Fibroblast of lung (primary cell): ENCODE measurements at regions not wholly inside any gene's neighbourhood (a gene's known extent, or its start where the extent isn't known, plus 50 kb on each side); places are given as distances from the start of the nearest gene placed in this dataset.

Source experiments
- DNase-seq, 2 donors: peaks; one replicate each; pipeline versions ENCODE4 v3.0.0 to v3.0.0-alpha.2; 2010; ENCODE audit warnings: low read depth in 2 of 2
- H2AFZ ChIP-seq: 2 replicates; pipeline ENCODE4 v1.5.1; 2012; ENCODE audit warnings: low read length, control low read depth, inconsistent platforms
- H3K27ac ChIP-seq: 2 replicates; pipeline ENCODE4 v1.5.1; 2011; ENCODE audit warnings: low read length, control low read depth; ENCODE audit not compliant: insufficient read depth
- H3K27me3 ChIP-seq: 2 replicates; pipeline ENCODE4 v1.5.1; 2011; ENCODE audit warnings: mild to moderate bottlenecking, low read length; ENCODE audit not compliant: control insufficient read depth, insufficient read depth
- H3K36me3 ChIP-seq: 2 replicates; pipeline ENCODE4 v1.5.1; 2011; ENCODE audit warnings: low read length; ENCODE audit not compliant: control insufficient read depth, insufficient read depth
- H3K4me1 ChIP-seq: 2 replicates; pipeline ENCODE4 v1.5.1; 2011; ENCODE audit warnings: low read length; ENCODE audit not compliant: control insufficient read depth, insufficient read depth; ENCODE audit errors: extremely low read depth
- H3K4me2 ChIP-seq: 2 replicates; pipeline ENCODE4 v1.5.1; 2011; ENCODE audit warnings: low read length, control low read depth; ENCODE audit not compliant: insufficient read depth; ENCODE audit errors: extremely low read depth
- H3K4me3 ChIP-seq, 4 experiments: fragments of 200-600 bp in 1 of 4; sonication (generic) in 1 of 4; replicated peaks in 1 of 4; 2 replicates each; pipeline ENCODE4 v1.5.1; 2011 to 2016; ENCODE audit warnings: low read length in 4 of 4, low read depth in 3 of 4, mild to moderate bottlenecking in 3 of 4, control low read depth in 2 of 4, inconsistent platforms in 1 of 4, mixed read lengths in 1 of 4; ENCODE audit not compliant: insufficient read depth in 1 of 4; ENCODE audit errors: control extremely low read depth in 1 of 4
- H3K79me2 ChIP-seq: 2 replicates; pipeline ENCODE4 v1.5.1; 2012; ENCODE audit warnings: mild to moderate bottlenecking, low read length, inconsistent platforms; ENCODE audit not compliant: control insufficient read depth, insufficient read depth
- H3K9ac ChIP-seq: 2 replicates; pipeline ENCODE4 v1.5.1; 2011; ENCODE audit warnings: mild to moderate bottlenecking, low read length, control low read depth; ENCODE audit not compliant: insufficient read depth
- H3K9me3 ChIP-seq: 2 replicates; pipeline ENCODE4 v1.5.1; 2012; ENCODE audit warnings: low read depth, low read length; ENCODE audit not compliant: control insufficient read depth, insufficient read depth
- H4K20me1 ChIP-seq: 2 replicates; pipeline ENCODE4 v1.5.1; 2011; ENCODE audit warnings: low read length; ENCODE audit not compliant: control insufficient read depth, insufficient read depth; ENCODE audit errors: extremely low read depth
- CTCF ChIP-seq, 2 donors: IDR thresholded peaks in 1 of 2; conservative IDR thresholded peaks in 1 of 2; 1 replicate in 1 of 2; 2 replicates in 1 of 2; pipeline ENCODE4 v1.5.1; 2011 to 2012; ENCODE audit warnings: low read length in 2 of 2, control low read depth in 1 of 2, inconsistent platforms in 1 of 2, low read depth in 1 of 2, mild to moderate bottlenecking in 1 of 2
- EZH2 ChIP-seq: IDR thresholded peaks from 2 replicates; pipeline ENCODE4 v1.5.1; 2012; ENCODE audit warnings: low read length, control low read depth, mild to moderate bottlenecking; ENCODE audit errors: missing control alignments

GRCh38 chr7:148507787-148508186, 82.8 kb upstream of the C7orf33 start:
- Histone ChIP-seq H3K4me1 (no peaks in the 10 kb centered on the region), H2AFZ (no peak overlapping the region), H3K27ac (no peak overlapping the region), H3K9ac (no peak overlapping the region), H4K20me1 (no peaks in the 10 kb centered on the region), H3K4me3 (no peak overlapping the region), H3K4me2 (no peak overlapping the region), H3K9me3 (no peaks in the 10 kb centered on the region), H3K27me3 (no peaks in the 10 kb centered on the region), H3K36me3 (no peaks in the 10 kb centered on the region), H3K79me2 (no peaks in the 10 kb centered on the region)
- no peak for DNase-seq
- TF ChIP-seq EZH2 (no peak), CTCF (conservative IDR thresholded peaks at IDR 0.05 in 1 of 2, IDR thresholded peaks at IDR 0.05 in 1 of 2; ENCODE audit: low read depth in 1 of 2, low read length in 2 of 2) (no peak)

DNA sequence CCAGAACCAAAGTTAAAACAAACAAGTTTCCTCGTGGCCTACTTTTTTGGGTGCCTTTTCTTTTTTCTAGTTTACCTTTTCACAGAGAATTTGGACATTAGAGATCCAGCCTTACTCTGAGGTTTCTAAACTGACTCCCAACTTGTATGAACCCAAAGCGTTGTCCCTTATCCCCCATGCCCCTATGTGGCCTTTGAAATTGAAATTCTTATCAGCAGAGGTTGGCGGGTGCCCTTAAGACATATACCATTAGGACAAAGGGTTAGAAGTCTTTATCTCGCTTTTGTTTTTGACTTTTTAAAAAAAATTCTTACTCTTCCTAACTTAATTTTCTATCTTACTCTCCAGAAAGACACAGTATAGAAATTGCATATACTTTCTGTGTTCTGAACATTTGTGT, 76.3 kb upstream of the C7orf33 start:
- no peaks in the 10 kb centered on the region for H4K20me1 ChIP-seq
- H3K27ac ChIP-seq = no peak overlapping the region
- H3K9me3 ChIP-seq = no peaks in the 10 kb centered on the region
- no peak overlapping the region for H3K4me3 ChIP-seq
- H3K36me3 ChIP-seq = no peaks in the 10 kb centered on the region
- no peaks in the 10 kb centered on the region for H3K79me2 ChIP-seq
- H3K27me3 ChIP-seq = no peaks in the 10 kb centered on the region
- no peak overlapping the region for H2AFZ ChIP-seq
- DNase-seq = no peak
- no peak overlapping the region for H3K9ac ChIP-seq
- TF ChIP-seq CTCF (conservative IDR thresholded peaks at IDR 0.05 in 1 of 2, IDR thresholded peaks at IDR 0.05 in 1 of 2; ENCODE audit: low read depth in 1 of 2, low read length in 2 of 2) = no peak
- TF ChIP-seq EZH2 = no peak
- no peak overlapping the region for H3K4me2 ChIP-seq
- H3K4me1 ChIP-seq = no peaks in the 10 kb centered on the region

DNA sequence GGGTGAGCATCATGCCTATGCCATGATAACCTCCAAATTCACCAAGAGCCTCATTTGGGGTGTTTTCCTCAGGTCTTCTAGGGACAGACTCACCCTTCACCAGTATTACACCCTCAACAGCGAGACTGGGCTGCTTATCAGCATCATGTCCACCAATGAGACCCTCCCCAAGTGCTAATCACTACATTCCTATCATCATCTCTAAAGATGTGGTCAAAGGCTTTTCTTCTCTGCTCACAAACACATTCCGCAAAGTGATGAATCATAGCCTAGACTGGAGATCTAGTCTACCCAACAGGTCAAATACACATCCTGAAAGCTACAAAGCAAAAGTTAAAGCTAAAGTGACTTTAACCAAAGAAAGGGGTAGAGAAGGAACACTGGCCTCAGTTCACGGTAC, 75.3 kb upstream of the C7orf33 start:
- DNase-seq = peak in 1 of 2 donors; percentile 46
- Histone ChIP-seq H3K9me3 (no peaks in the 10 kb centered on the region), H2AFZ (no peak overlapping the region), H3K79me2 (no peaks in the 10 kb centered on the region), H3K9ac (no peak overlapping the region), H3K36me3 (no peaks in the 10 kb centered on the region), H3K27me3 (no peaks in the 10 kb centered on the region), H3K4me2 (no peak overlapping the region), H4K20me1 (no peaks in the 10 kb centered on the region), H3K4me3 (no peak overlapping the region), H3K4me1 (no peaks in the 10 kb centered on the region), H3K27ac (no peak overlapping the region)
- TF ChIP-seq EZH2 (no peak), CTCF (conservative IDR thresholded peaks at IDR 0.05 in 1 of 2, IDR thresholded peaks at IDR 0.05 in 1 of 2; ENCODE audit: low read depth in 1 of 2, low read length in 2 of 2) (no peak)
